Thyroid gland (tissue), 4 donors: ENCODE measurements at regions not wholly inside any gene's neighbourhood (a gene's known extent, or its start where the extent isn't known, plus 50 kb on each side); places are given as distances from the start of the nearest gene placed in this dataset.

Source experiments
- CTCF ChIP-seq, 6 experiments: fragments of 200-600 bp in 3 of 6; fragments of 450-650 bp in 3 of 6; sonication (generic) in 3 of 6; IDR thresholded peaks; one replicate each; pipeline ENCODE4 v1.5.1; 2016 to 2019; ENCODE audit warnings: antibody characterized with exemption in 6 of 6, mild to moderate bottlenecking in 2 of 6, inconsistent platforms in 1 of 6, moderate library complexity in 1 of 6
- POLR2A ChIP-seq, 2 donors: fragments of 450-650 bp; IDR thresholded peaks; one replicate each; pipeline ENCODE4 v1.6.1; 2017; ENCODE audit warnings: antibody characterized with exemption in 2 of 2, mild to moderate bottlenecking in 2 of 2, moderate library complexity in 1 of 2

GRCh38 chr4:85367815-85368214 is 107.1 kb upstream of the ARHGAP24 start:
- no peak for TF ChIP-seq POLR2A (IDR thresholded peaks at IDR 0.05)
- no peak for TF ChIP-seq CTCF (IDR thresholded peaks at IDR 0.05)
